Mammary epithelial cell (primary cell): ENCODE measurements at regions not wholly inside any gene's neighbourhood (a gene's known extent, or its start where the extent isn't known, plus 50 kb on each side); places are given as distances from the start of the nearest gene placed in this dataset.

ENCODE experiments used
- EZH2 ChIP-seq: IDR thresholded peaks from 2 replicates; pipeline ENCODE4 v1.6.1; 2012; ENCODE audit warnings: low read length, inconsistent platforms, borderline replicate concordance
- TF ChIP-seq, protein P1 (sequence below), 2 donors: IDR thresholded peaks in 1 of 2; conservative IDR thresholded peaks in 1 of 2; 2 replicates each; pipeline ENCODE4 v1.5.1; 2011 to 2012; ENCODE audit warnings: inconsistent platforms in 2 of 2, low read length in 2 of 2, mild to moderate bottlenecking in 2 of 2, control low read depth in 1 of 2, low read depth in 1 of 2; ENCODE audit not compliant: insufficient read depth in 1 of 2; ENCODE audit errors: extremely low read depth in 1 of 2

DNA sequence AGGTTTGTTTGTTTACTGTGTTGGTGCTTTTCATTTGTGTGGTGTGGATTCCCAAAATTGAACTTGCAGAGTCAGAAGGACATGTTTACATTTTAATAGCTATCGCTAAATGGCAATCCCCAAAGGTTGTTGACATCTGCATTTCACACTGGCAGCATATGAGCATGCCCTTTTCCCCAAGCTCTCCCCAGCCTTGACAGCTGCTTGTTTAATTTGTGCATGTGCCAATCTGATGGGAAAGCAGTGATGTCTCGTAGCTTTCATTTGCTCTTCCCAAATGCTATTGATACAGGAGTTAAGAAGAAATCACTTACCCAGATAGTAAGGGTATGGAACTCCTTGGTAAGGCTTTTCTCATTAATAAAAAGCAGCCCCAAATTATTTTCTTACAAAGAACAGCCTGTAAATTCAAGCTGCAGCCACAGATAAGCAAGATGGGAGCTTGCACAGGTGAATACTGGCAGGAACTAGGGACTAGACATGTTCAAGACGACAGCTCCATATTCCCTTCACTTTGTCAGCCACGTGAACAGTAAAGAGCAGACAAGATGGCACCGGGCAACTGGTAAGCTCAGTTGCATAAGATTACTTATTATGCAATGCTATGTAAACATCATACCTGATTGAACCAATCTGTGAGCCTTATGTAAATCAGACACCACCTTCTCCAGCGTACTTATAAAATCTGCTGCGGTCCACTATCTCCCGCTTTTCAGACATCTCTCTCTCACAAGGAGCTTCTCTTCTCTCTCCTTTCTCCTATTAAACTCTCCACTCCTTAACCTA lies 87.4 kb downstream of the IGLL5 start:
- TF ChIP-seq EZH2, result no peak
- TF ChIP-seq, protein P1, sequence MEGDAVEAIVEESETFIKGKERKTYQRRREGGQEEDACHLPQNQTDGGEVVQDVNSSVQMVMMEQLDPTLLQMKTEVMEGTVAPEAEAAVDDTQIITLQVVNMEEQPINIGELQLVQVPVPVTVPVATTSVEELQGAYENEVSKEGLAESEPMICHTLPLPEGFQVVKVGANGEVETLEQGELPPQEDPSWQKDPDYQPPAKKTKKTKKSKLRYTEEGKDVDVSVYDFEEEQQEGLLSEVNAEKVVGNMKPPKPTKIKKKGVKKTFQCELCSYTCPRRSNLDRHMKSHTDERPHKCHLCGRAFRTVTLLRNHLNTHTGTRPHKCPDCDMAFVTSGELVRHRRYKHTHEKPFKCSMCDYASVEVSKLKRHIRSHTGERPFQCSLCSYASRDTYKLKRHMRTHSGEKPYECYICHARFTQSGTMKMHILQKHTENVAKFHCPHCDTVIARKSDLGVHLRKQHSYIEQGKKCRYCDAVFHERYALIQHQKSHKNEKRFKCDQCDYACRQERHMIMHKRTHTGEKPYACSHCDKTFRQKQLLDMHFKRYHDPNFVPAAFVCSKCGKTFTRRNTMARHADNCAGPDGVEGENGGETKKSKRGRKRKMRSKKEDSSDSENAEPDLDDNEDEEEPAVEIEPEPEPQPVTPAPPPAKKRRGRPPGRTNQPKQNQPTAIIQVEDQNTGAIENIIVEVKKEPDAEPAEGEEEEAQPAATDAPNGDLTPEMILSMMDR (conservative IDR thresholded peaks at IDR 0.05 in 1 of 2, IDR thresholded peaks at IDR 0.05 in 1 of 2; ENCODE audit: extremely low read depth in 1 of 2, insufficient read depth in 1 of 2, low read depth in 1 of 2, low read length in 2 of 2), result no peak
